ENCODE measurements at regions not wholly inside any gene's neighbourhood (a gene's known extent, or its start where the extent isn't known, plus 50 kb on each side); places are given as distances from the start of the nearest gene placed in this dataset.
"Not testable (repeated sequence)": the region's sequence is repeated elsewhere in the genome, so short reads cannot be mapped to it uniquely, and the experiment has no call there.

DNA sequence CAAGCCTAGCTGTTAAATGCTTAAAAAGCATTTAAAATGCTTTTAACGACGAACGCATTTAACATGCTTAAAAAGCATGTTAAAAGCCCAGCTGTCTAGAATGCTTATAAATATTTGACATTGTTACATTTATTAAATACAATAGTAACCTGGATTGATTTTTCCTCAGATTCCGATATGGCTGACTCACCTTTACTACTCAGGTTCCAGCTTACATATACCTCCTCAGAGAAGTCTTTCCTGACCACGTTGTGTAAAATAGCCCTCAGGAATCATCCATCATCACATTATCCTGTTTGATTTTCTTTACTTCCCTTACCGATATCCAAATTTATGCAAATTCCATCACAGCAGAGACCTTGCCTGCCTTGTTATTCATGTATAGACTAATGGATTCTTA, 51.4 kb downstream of the SLC41A2 start:
- no peak for DNase-seq

DNA sequence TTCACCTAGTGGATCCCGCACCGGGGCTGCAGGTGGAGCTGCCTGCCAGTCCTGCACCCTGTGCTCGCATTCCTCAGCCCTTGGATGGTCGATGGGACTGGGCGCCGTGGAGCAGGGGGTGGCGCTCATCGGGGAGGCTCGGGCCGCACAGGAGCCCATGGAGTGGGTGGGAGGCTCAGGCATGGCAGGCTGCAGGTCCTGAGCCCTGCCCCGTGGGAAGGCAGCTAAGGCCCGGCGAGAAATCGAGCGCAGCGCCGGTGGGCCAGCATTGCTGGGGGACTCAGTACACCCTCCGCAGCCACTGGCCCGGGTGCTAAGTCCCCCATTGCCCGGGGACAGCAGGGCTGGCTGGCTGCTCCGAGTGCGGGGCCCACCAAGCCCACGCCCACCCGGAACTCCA, 52.6 kb downstream of the SLC41A2 start:
- not testable (repeated sequence) for DNase-seq

DNA sequence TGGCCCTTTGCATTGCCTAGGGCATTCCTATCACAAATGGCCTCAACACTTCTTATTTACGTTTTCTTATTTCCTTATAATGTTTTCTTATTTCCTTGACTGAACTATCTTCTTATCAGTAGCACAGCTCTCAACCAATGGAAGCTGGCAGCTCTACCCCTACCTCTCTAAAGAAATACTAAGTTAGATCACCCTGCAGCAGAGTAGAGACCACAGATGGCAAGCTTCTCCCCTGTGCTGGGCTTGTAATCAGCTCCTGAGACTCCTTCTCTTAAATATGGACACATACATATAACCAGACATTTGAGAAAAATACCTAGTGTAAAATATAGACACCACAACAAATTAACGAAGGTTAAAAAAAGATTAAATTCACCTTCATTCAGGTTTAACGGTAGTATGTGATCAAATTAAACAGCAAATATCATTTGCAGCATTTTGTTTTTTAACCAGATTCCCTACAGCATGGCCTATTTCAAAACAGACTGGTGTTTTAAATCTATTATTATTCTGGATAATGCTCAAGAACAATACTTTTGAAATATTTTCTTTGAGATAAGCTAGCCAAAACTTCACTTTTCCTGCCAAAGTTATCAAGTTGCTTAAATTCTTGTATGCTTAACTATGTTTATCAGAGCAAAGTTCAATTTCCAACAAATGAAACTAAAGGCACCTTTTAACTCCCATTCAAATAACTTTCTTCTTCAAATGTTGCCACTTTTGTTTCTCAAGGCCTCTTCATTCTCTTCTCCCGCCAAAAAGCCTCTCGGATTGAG, 54.3 kb downstream of the SLC41A2 start:
- no peak for DNase-seq

DNA sequence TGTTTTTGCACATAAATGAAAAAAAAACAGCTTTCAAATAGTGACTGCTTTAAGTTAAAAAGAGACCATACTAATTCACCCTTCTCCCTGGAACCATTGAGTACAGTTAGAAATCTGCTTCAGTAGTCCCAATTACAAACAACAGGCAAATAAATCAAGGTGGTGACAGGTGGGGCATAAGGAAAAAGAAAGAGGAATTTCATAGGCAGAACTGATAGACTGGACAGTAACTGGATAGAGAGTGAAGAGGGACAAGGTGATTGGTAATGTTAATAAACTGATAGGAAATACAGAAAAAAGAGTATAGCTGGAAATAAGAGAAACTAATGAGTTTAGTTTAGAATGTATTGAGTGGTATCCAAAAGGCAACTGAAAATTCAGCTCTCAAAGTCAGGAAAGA, 56.0 kb downstream of the SLC41A2 start:
- DNase-seq: no peak

DNA sequence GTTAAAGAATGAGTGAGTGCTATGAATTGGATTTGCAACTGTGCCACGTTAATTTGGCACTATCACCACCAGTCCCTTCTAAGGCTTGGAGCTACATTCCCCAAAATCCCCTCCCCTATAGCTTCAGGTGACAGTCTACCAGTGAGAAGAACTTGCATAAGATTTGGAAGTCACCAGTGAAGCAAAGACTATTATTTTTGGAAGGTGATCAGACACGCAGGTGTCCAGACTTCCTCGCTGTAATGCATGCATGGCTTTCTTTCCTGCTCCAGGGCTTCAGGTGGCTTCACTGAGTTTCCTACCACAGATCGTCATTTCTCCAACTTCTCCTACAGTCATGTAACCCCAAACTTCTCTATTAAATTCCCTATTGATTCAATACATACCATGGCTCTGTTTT, 61.4 kb downstream of the SLC41A2 start:
- DNase-seq: no peak

DNA sequence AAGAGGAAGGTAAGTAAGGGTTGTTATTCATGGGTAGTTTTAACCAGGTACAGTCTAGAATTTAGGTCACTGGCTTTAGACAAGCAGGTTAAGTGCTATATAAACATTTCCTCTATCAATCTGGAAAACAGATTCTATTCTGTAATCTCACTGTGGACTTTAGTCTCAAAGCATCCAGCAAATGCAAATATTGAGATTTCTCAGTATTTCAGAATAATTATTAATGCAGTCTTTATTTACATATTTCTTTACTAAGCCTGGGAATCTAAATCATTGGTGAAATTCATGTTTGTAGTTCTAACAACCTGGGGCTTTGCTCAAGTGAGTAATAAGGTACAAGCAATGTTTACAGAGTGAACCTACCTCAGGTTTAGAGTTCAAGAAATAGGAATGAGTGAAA, 61.9 kb downstream of the SLC41A2 start:
- no peak for DNase-seq

DNA sequence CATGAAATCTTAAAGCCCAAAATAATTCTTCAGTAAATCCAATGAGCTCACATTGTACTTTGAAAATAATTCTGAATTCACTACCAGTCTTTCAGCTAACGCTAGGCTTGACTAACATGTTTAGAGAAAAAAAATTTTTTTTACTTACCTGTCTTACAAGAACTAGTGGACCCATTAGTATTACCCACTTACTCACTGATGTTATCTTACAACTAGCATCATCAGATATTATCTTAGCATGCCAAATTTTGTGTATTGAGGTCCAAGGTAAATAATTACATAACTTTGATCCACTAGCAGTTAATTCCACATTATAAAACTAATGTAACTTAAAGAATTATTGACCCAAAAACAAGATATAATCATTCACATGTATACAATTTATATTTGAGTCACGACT, 62.7 kb downstream of the SLC41A2 start:
- no peak for DNase-seq

DNA sequence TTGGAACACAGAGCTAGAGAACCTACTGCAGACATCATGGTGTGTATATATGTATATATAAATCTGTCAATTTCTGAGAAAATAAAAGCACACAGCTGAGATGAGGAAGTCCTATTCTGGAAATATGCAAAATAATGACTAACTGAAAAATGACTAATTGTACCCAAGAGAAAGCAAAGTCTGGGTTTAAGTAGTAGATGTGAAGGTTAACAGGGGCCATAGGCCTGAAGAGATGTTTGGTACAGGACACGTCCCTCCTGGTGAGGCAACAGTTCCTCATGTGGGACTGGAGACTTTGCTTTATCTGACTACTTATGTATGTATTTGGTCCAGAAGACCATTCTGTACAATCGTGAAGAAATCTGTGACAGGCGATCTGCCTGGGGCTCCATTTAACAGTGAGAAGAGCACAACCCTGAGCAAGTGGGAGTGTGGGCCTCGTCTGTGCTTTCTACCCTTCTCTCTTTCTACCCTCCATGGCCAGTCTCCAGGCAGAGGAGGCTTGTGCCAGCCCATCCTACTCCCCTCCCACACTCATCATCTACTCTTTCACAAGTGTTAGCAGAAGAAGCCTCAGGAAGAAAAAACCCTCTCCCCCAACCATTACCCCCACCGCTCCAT, 67.5 kb downstream of the SLC41A2 start:
- no peak for DNase-seq

DNA sequence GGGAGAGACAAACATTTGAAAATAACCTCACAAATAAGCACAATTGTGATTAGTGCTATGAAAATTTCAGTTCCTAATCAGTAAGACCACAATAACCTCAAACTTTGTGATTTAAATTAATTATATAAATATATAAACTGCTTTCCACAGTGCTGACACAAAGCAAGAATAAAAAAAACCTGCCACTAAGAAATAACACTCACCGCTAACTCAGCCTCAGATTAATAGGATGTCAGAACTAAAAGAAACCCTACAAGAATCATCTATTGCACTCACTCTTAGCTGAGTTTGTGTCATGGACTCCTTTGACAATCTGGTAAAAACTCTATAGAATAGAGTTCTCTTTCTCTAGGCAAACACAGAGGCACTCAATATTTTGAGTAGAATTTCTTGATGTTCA, 68.4 kb downstream of the SLC41A2 start:
- DNase-seq: no peak

DNA sequence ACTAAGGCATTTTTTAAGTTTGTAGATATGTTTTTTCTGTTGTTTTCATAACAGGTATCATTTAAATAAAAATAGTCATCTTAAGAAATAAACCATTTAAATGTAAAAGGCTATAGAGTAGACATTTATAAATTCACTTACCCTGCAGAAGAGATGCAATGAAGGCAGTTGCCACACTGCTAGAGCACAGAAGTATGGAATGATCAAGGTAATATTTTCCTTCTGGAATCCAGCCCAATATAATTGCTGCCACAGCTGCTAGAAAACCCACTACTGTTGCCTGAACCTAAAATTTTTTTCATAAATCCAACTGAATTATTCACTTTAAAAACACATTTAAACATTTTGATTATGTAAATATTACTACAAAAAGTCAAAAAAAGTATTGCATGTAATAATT, 69.2 kb downstream of the SLC41A2 start:
- no peak for DNase-seq

DNA sequence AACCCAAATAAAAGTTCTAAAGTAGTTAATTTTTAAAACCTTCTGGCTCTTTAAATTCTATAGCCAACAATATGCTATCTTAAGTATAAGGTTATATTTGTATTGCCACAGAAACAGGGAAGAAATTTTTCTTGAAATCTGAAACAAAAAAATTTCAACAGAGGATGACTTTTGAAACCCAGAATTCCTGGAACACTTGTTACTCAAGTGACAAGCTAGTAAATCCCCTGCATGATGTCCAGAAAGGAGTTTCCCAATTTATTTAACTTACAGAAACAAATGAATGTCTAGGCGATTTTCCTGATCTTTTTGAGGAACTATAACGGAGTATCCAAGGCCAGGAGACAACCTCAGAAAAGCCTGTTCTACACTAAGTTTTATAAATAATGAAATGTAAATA, 69.6 kb downstream of the SLC41A2 start:
- no peak for DNase-seq

DNA sequence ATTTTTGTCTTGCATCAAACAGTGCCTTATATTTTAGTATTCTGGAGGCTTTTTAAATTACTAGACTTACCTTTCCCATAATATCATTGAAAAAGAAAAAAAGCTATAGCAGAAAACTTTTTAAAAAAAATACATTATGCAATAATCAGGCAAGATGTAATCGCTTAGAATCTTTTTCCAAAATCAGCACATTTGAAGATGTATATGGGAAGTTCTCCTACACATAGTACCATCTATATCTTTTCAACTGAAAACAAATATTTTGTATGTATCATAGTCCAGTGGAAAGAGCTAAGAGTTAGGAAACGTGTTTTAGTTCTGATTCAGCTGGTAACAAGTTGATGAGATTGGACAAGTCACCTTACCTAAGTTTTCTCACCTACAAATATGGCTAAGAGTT, 70.6 kb downstream of the SLC41A2 start:
- DNase-seq: no peak

DNA sequence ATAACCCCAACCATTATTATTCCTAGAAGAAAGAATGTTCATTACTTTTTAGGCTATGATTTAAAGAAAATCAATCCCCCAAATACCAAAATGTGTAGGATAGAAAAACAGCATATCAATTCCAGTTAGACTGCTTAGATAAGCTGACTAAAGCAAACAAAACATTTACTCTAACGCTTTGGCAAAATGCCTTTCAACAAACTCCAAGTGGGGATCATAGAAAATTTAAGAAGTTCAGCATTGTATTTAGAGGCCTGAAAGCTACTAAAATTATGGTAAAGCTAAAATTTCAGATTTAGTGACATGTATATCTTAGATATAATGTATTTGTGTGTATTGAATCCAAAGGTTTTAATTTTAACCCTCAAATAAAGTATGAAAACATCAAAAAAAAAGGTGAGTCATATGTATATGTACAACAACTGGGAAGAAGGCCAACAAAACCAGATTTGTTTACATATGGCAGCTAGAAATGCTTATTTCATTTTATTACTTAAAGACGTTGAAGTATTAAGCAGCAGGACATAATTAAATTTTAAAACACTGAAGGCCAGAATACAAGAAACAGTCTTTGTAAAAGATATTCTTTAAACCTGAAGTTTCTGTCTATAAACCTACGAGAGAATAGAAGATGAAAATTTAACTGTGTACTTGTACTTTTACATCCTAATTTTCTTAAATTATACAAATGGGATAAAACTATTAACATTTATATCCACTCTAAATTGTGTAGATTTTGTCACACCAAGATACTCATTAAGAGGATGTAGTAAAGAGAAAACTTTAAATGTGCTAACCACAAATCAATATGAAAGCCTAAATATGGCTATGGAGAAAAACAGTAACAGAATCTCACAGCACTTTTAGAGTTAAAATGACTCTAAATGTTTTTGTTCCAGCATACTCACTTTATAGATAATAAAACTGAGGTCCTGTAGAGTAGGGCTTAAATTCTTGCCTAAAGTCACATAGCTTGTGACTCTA, 71.4 kb downstream of the SLC41A2 start:
- DNase-seq: no peak

DNA sequence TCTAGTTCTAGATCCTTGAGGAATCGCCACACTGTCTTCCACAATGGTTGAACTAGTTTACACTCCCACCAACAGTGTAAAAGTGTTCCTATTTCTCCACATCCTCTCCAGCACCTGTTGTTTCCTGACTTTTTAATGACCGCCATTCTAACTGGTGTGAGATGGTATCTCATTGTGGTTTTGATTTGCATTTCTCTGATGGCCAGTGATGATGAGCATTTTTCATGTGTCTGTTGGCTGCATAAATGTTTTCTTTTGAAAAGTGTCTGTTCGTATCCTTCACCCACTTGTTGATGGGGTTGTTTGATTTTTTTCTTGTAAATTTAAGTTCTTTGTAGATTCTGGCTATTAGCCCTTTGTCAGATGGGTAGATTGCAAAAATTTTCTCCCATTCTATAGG, 79.2 kb downstream of the SLC41A2 start:
- not testable (repeated sequence) for DNase-seq

DNA sequence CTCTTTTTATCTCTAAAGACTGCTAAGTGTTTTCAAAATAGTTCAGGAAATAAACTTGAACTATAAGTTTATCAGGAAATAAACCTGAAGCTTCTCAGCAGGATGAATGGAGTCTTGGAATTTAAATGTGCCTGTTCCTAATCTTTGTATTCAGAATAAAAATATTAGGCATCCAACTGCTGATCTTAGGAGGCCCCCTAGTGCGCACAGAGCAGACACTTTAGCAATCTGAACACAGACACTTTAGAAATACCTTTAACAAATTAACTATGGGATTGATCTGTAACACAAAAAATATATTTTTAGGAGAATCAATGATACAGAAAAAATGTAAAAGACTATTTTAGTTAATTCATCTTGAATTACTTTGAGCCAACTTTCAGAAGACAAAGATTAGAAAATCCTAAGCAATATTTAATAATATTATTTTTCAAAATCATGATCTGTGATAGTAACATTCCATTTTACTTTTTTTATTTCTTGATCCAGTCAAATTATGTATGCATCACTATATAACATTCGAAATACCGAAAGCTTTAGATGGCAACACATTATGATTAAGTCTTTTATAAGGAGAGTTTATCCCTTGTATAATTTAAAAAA, 80.9 kb downstream of the SLC41A2 start:
- peak; percentile 29 for DNase-seq

DNA sequence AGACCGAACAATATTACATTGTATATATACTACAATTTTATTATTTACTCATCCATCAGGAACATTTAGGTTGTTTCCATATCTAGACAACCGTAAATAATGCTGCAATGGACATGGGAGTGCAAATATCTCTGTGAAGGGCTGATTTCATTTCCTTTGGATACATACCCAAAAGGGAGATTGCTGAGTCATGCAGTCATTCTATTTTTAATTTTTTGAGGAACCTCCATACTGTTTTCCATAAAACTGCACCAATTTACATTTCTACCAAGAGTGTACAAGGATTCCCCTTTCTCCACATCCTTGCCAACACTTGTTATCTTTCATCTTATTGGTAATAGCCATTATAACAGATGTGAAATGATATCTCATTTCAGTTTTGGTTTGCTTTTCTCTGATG, 84.7 kb downstream of the SLC41A2 start:
- no peak for DNase-seq

DNA sequence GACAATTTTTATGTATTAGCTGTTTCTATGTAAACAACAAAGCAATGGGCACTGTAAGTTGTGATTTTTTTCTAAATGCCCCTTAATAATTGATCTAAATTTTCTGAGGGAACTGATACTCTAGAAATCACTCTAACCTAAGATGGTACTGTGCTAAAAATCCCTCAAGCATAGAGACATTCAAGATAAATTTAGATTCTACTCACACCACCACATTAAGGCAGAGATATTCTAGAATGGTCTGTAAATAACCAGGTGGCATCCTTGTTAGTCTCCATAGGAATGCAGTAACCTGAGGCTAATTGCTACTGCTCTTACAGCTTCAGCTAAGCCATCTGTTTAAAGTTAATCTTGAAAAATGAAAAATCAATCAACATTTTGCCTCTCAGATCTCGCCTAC, 87.3 kb downstream of the SLC41A2 start:
- DNase-seq: no peak

DNA sequence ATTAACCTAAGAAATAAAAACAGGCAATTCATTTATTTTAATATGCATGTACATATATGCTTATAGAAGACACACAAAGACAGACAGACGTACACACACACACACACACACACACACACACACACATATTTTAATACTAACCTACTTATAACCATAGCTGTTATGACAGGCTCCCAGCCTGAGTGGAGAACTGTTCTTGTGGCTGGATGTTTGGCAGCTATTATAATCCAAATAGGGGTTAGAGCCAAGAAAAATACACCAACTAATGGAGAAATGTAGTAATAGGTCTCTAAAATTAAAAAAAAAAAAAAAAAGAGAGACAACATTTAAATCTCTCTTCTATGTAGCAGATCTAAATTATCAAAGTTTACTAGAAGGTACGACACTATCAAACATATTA, 91.8 kb downstream of the SLC41A2 start:
- DNase-seq: no peak

DNA sequence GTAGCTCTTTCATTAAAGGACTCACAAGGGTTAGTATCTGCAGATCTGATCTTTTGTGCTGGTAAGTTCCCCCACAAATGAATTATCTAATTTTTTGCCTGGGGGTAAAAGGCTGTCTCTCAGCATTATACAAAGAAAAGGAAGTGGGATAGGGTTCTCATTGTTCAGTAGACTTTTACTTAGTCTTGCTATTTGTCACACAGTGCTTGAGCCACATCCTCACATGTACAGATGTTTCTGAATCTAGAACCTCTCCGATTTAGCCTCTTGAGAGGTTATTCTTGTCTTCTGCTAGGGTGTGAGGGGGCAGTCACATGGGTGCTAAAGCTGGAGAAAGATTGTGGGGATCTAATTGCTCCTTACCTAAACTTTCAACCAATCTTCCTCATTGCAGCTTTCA, 93.0 kb downstream of the SLC41A2 start:
- no peak for DNase-seq

DNA sequence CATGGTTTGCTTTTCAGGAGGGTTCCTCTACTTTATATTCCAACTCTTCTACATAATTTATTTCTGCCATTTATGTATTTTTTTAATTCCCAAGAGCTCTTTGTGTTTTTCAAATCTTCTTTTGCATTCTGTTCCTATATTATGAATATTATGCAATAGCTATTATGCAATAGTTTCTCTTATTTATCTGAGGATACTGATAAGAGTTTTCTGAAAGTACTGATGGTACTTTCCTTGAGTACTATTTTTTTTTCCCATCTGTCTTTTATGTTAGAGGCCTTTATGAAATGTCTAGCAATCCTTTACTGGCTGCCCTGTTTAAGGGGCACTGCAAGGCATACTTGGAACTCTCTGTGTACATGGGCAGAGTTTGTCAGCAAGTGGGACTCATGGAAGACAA, 93.4 kb downstream of the SLC41A2 start:
- no peak for DNase-seq

DNA sequence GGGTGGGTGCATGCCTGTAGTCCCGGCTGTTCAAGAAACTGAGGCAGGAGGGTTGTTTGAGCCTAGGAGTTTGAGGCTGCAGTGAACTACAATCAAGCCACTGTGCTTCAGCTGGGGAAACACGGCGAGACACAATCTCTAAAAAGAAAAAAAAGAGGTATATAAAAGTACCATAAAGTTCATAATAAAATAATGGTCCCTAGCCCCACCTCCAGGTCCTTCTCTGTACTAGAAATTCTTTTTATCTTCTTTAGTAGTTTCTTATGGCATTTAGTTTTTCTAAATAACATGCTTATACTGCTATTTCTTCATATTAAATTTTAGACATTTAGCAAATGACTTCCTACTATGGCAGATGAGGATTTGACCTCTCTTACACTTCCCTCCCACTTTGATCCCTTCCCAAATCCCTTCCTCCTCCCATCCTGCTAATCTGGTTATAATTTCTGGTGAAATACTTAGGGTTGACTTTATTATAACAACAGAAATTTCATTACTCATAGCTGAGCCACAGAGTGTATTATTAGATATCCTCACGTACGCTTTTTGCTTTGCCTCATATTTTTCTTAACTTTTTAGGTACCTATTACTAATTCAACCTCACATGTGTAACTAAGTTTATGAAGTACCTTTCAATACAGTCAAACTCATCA, 94.7 kb downstream of the SLC41A2 start:
- DNase-seq: no peak

Data from activated T-cell treated with anti-CD3 and anti-CD28 coated beads, Interleukin-2, amount 50 U/mL, for 1 hour (primary cell).